ENCODE measurements at regions not wholly inside any gene's neighbourhood (a gene's known extent, or its start where the extent isn't known, plus 50 kb on each side); places are given as distances from the start of the nearest gene placed in this dataset.

DNA sequence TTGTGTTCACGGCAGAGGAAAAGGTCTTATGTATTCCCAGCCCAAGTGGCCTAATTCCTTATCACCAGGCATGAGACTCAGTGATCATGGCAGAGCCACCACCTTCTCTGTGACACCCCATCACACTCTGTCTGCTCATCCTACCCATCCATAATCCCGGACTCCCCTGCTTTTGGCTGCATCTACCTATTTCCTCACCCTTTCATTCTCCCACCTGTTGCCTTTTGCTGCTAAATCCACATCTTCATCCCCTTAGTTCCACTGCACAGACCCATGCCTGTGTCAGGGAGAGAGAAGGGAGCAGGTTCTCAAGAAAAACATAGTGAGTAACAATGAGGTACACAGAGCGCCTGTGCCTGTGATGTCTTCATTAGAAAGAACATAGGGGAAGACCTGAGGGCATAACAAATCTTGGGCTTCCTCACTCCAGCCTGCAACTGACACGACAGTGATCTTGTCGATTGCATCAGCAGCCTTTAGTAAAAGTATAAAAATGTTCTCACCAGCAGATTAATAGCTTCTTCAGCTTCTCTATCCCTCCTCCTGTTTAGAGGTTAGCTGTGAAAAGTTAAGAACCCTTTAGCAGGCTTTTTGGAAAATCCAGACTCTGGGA is 246.5 kb upstream of the SPRED2 start:
- TF ChIP-seq, protein P1, sequence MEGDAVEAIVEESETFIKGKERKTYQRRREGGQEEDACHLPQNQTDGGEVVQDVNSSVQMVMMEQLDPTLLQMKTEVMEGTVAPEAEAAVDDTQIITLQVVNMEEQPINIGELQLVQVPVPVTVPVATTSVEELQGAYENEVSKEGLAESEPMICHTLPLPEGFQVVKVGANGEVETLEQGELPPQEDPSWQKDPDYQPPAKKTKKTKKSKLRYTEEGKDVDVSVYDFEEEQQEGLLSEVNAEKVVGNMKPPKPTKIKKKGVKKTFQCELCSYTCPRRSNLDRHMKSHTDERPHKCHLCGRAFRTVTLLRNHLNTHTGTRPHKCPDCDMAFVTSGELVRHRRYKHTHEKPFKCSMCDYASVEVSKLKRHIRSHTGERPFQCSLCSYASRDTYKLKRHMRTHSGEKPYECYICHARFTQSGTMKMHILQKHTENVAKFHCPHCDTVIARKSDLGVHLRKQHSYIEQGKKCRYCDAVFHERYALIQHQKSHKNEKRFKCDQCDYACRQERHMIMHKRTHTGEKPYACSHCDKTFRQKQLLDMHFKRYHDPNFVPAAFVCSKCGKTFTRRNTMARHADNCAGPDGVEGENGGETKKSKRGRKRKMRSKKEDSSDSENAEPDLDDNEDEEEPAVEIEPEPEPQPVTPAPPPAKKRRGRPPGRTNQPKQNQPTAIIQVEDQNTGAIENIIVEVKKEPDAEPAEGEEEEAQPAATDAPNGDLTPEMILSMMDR (IDR thresholded peaks at IDR 0.05; ENCODE audit: control extremely low read depth in 1 of 3, insufficient read depth in 1 of 3, low read depth in 1 of 3, low read length in 3 of 3), result no peak
- TF ChIP-seq CREB1 (IDR thresholded peaks at IDR 0.05) (no peak), POLR2A (IDR thresholded peaks at IDR 0.05; ENCODE audit: control extremely low read depth in 1 of 2, low read depth in 2 of 2, low read length in 2 of 2) (no peak), FOSL1 (IDR thresholded peaks at IDR 0.05; ENCODE audit: insufficient read depth, low read depth, low read length) (no peak), EP300 (IDR thresholded peaks at IDR 0.05; ENCODE audit: borderline replicate concordance in 1 of 2, low read depth in 2 of 2, low read length in 2 of 2) (no peak)
